ENCODE measurements at regions not wholly inside any gene's neighbourhood (a gene's known extent, or its start where the extent isn't known, plus 50 kb on each side); places are given as distances from the start of the nearest gene placed in this dataset.

- TF ChIP-seq ATF6 (CRISPR knock-in tag; IDR thresholded peaks at IDR 0.05) (no peak), ZBTB1 (CRISPR knock-in tag; IDR thresholded peaks at IDR 0.05; ENCODE audit: borderline replicate concordance, low read depth) (no peak), KDM2B (CRISPR knock-in tag; IDR thresholded peaks at IDR 0.05) (no peak), POLR2B (IDR thresholded peaks at IDR 0.05; ENCODE audit: low read depth, partially characterized antibody) (no peak), POLR3A (IDR thresholded peaks at IDR 0.05; ENCODE audit: borderline replicate concordance, extremely low read depth, insufficient read depth, insufficient read length) (no peak), HINFP (tag; conservative IDR thresholded peaks at IDR 0.05; ENCODE audit: low read depth) (no peak), ZNF778 (CRISPR knock-in tag; IDR thresholded peaks at IDR 0.05) (no peak), MTA3 (IDR thresholded peaks at IDR 0.05; ENCODE audit: borderline replicate concordance) (no peak), PYGO2 (tag; IDR thresholded peaks at IDR 0.05) (no peak)
These were observed 242.8 kb upstream of the TMEM72 start (continued) for GRCh38 chr10:44668336-44668735.

All from K562 (cell line).